Neural cell (in vitro differentiated cells): ENCODE measurements at regions not wholly inside any gene's neighbourhood (a gene's known extent, or its start where the extent isn't known, plus 50 kb on each side); places are given as distances from the start of the nearest gene placed in this dataset.

Experiments
- H2AFZ ChIP-seq: fragments of 200-600, 300-800 bp; sonication (generic), shearing (Covaris generic); 2 replicates; pipeline ENCODE4 v1.6.0; 2014; ENCODE audit warnings: low read depth, mild to moderate bottlenecking, antibody characterized with exemption, low read length, moderate library complexity
- H3F3A ChIP-seq: fragments of 200-600 bp; shearing (Covaris generic); 2 replicates; pipeline ENCODE4 v1.6.1; 2016; ENCODE audit warnings: mild to moderate bottlenecking, moderate library complexity, mixed read lengths, antibody characterized with exemption, low read length; ENCODE audit not compliant: insufficient read depth, poor library complexity, severe bottlenecking
- H3K27ac ChIP-seq: fragments of 200-600, 300-800 bp; sonication (generic), shearing (Covaris generic); 2 replicates; pipeline ENCODE4 v1.5.1; 2014; ENCODE audit warnings: mild to moderate bottlenecking, low read length, moderate library complexity
- H3K27me3 ChIP-seq: fragments of 300-800, 200-600 bp; sonication (generic), shearing (Covaris generic); 2 replicates; pipeline ENCODE4 v1.6.0; 2014; ENCODE audit warnings: mild to moderate bottlenecking, low read depth, low read length, moderate library complexity; ENCODE audit not compliant: insufficient read depth
- H3K36me3 ChIP-seq: fragments of 300-800, 200-600 bp; sonication (generic), shearing (Covaris generic); 2 replicates; pipeline ENCODE4 v1.5.1; 2014; ENCODE audit warnings: mild to moderate bottlenecking, antibody characterized with exemption, low read length, moderate library complexity; ENCODE audit not compliant: insufficient read depth
- H3K4me2 ChIP-seq: fragments of 300-800, 200-600 bp; sonication (generic), shearing (Covaris generic); 2 replicates; pipeline ENCODE4 v1.6.0; 2014; ENCODE audit warnings: mild to moderate bottlenecking, low read length
- H3K4me3 ChIP-seq: fragments of 300-800, 200-600 bp; sonication (generic), shearing (Covaris generic); 2 replicates; pipeline ENCODE4 v1.5.1; 2014; ENCODE audit warnings: mild to moderate bottlenecking, low read length, moderate library complexity
- H3K79me2 ChIP-seq: fragments of 200-600 bp; shearing (Covaris generic); replicated peaks from 2 replicates; pipeline ENCODE4 v1.6.0; 2014; ENCODE audit warnings: mild to moderate bottlenecking, low read length, moderate library complexity; ENCODE audit not compliant: insufficient read depth
- H3K9ac ChIP-seq: fragments of 300-800, 200-600 bp; sonication (generic), shearing (Covaris generic); 2 replicates; pipeline ENCODE4 v1.6.1; 2016; ENCODE audit warnings: mild to moderate bottlenecking, low read length, mixed read lengths
- H3K9me2 ChIP-seq: fragments of 200-600 bp; shearing (Covaris generic); 2 replicates; pipeline ENCODE4 v1.6.1; 2016; ENCODE audit warnings: mild to moderate bottlenecking, low read length, mixed read lengths; ENCODE audit not compliant: insufficient read depth
- H3K9me3 ChIP-seq: fragments of 200-600, 300-800 bp; sonication (generic), shearing (Covaris generic); 2 replicates; pipeline ENCODE4 v1.6.1; 2016; ENCODE audit warnings: mild to moderate bottlenecking, mixed run types, low read length, moderate library complexity, mixed read lengths
- H4K20me1 ChIP-seq: fragments of 200-600 bp; shearing (Covaris generic); 2 replicates; pipeline ENCODE4 v1.6.1; 2016; ENCODE audit warnings: mild to moderate bottlenecking, mixed run types; ENCODE audit not compliant: insufficient read depth
- CTCF ChIP-seq: fragments of 450-650 bp; IDR thresholded peaks from 2 replicates; pipeline ENCODE4 v1.5.1; 2014; ENCODE audit warnings: antibody characterized with exemption, mild to moderate bottlenecking, moderate library complexity; ENCODE audit not compliant: poor library complexity, severe bottlenecking
- EP300 ChIP-seq: fragments of 450-650 bp; conservative IDR thresholded peaks from 2 replicates; pipeline ENCODE4 v1.6.1; 2014; ENCODE audit warnings: antibody characterized with exemption, mild to moderate bottlenecking, moderate library complexity; ENCODE audit not compliant: poor library complexity, severe bottlenecking
- EZH2 ChIP-seq: fragments of 200-600, 300-800 bp; shearing (Covaris generic), sonication (generic); IDR thresholded peaks from 2 replicates; pipeline ENCODE4 v1.6.1; 2014; ENCODE audit warnings: antibody characterized with exemption, low read length, borderline replicate concordance, mild to moderate bottlenecking; ENCODE audit not compliant: insufficient read depth, poor library complexity, severe bottlenecking
- MXI1 ChIP-seq: fragments of 450-650 bp; conservative IDR thresholded peaks from 2 replicates; pipeline ENCODE4 v1.6.1; 2014; ENCODE audit warnings: antibody characterized with exemption, mild to moderate bottlenecking; ENCODE audit not compliant: poor library complexity, severe bottlenecking
- POLR2AphosphoS5 ChIP-seq: IDR thresholded peaks from 2 replicates; pipeline ENCODE4 v1.6.1; 2012
- RAD21 ChIP-seq: fragments of 450-650 bp; conservative IDR thresholded peaks from 2 replicates; pipeline ENCODE4 v1.6.1; 2014; ENCODE audit warnings: antibody characterized with exemption, mild to moderate bottlenecking, moderate library complexity
- REST ChIP-seq: IDR thresholded peaks from 2 replicates; pipeline ENCODE4 v1.6.1; 2012; ENCODE audit warnings: borderline replicate concordance
- SMC3 ChIP-seq: fragments of 450-650 bp; conservative IDR thresholded peaks from 2 replicates; pipeline ENCODE4 v1.6.1; 2014; ENCODE audit warnings: antibody characterized with exemption, mild to moderate bottlenecking, moderate library complexity; ENCODE audit not compliant: poor library complexity
- TAF1 ChIP-seq: IDR thresholded peaks from 2 replicates; pipeline ENCODE4 v1.6.1; 2012; ENCODE audit warnings: low read depth

- no peak overlapping the region for H3K4me2 ChIP-seq
- H3K27me3 ChIP-seq: no peaks in the 10 kb centered on the region
- no peak overlapping the region for H3K27ac ChIP-seq
- H3K9me3 ChIP-seq: no peaks in the 10 kb centered on the region
- no peaks in the 10 kb centered on the region for H4K20me1 ChIP-seq
- no peak overlapping the region for H2AFZ ChIP-seq
- no peak overlapping the region for H3K4me3 ChIP-seq
- H3K9ac ChIP-seq: no peak overlapping the region
- H3K36me3 ChIP-seq: no peaks in the 10 kb centered on the region
- no peaks in the 10 kb centered on the region for H3K9me2 ChIP-seq
- no peaks in the 10 kb centered on the region for H3F3A ChIP-seq
- no peaks in the 10 kb centered on the region for H3K79me2 ChIP-seq
- TF ChIP-seq REST (no peak), TAF1 (no peak), CTCF (no peak), EZH2 (no peak), POLR2AphosphoS5 (no peak), SMC3 (no peak), RAD21 (no peak), MXI1 (no peak), EP300 (no peak)
Measured at GRCh38 chr13:79847882-79848592, 367.1 kb downstream of the NDFIP2 start.

GRCh38 chr13:79846386-79846785 is 365.4 kb downstream of the NDFIP2 start:
- Histone ChIP-seq H3K36me3 (no peaks in the 10 kb centered on the region), H3K27ac (no peak overlapping the region), H3K4me3 (no peak overlapping the region), H2AFZ (no peak overlapping the region), H3K9me3 (no peaks in the 10 kb centered on the region), H3K27me3 (no peaks in the 10 kb centered on the region), H3F3A (no peaks in the 10 kb centered on the region), H3K79me2 (no peaks in the 10 kb centered on the region), H3K9me2 (no peaks in the 10 kb centered on the region), H3K4me2 (no peak overlapping the region), H3K9ac (no peak overlapping the region), H4K20me1 (no peaks in the 10 kb centered on the region)
- TF ChIP-seq REST: no peak
- no peak for TF ChIP-seq EP300
- TF ChIP-seq POLR2AphosphoS5: no peak
- TF ChIP-seq CTCF: no peak
